Loucy (cell line): ENCODE measurements at regions not wholly inside any gene's neighbourhood (a gene's known extent, or its start where the extent isn't known, plus 50 kb on each side); places are given as distances from the start of the nearest gene placed in this dataset.
"Not testable (repeated sequence)": the region's sequence is repeated elsewhere in the genome, so short reads cannot be mapped to it uniquely, and the experiment has no call there.

Source experiments
- CTCF ChIP-seq: fragments of 200-600 bp; sonication (generic); conservative IDR thresholded peaks from 2 replicates; pipeline ENCODE4 v1.5.1; 2014; ENCODE audit warnings: mild to moderate bottlenecking, antibody characterized with exemption, low read length
- EZH2phosphoT487 ChIP-seq: fragments of 200-600 bp; IDR thresholded peaks from 2 replicates; pipeline ENCODE4 v1.6.1; 2018; ENCODE audit warnings: antibody characterized with exemption, mild to moderate bottlenecking, moderate library complexity, borderline replicate concordance

- not testable (repeated sequence) for TF ChIP-seq CTCF, EZH2phosphoT487
Observed at GRCh38 chr1:4078091-4078962, 178.3 kb upstream of the C1orf174 start.
